Stomach (tissue), 8 donors: ENCODE measurements at regions not wholly inside any gene's neighbourhood (a gene's known extent, or its start where the extent isn't known, plus 50 kb on each side); places are given as distances from the start of the nearest gene placed in this dataset.

Source experiments
- DNase-seq, 2 donors: peaks; one replicate each; pipeline versions ENCODE4 v3.0.0 to v3.0.0-alpha.2; 2013 to 2019
- H3K27ac ChIP-seq, 5 donors: fragments of 200-600 bp in 4 of 5; sonication (generic) in 4 of 5; one replicate each; pipeline ENCODE4 v1.5.1; 2013 to 2019; ENCODE audit warnings: mild to moderate bottlenecking in 1 of 5, moderate library complexity in 1 of 5
- H3K27me3 ChIP-seq, 3 donors: fragments of 200-600 bp; sonication (generic); one replicate each; pipeline ENCODE4 v1.5.1; 2017 to 2019; ENCODE audit warnings: mixed run types in 1 of 3
- H3K36me3 ChIP-seq, 4 donors: fragments of 200-600 bp; sonication (generic); 1 replicate in 3 of 4; 2 replicates in 1 of 4; pipeline ENCODE4 v1.5.1; 2016 to 2019
- H3K4me1 ChIP-seq, 4 donors: fragments of 200-600 bp; sonication (generic); one replicate each; pipeline ENCODE4 v1.5.1; 2016 to 2019
- H3K4me3 ChIP-seq, 4 donors: fragments of 200-600 bp; sonication (generic) in 3 of 4; one replicate each; pipeline ENCODE4 v1.5.1; 2016 to 2019; ENCODE audit warnings: mild to moderate bottlenecking in 1 of 4
- H3K9me3 ChIP-seq, 4 donors: fragments of 200-600 bp; sonication (generic); one replicate each; pipeline ENCODE4 v1.5.1; 2016 to 2019
- EP300 ChIP-seq: sonication (generic); formaldehyde crosslinking; IDR thresholded peaks from one replicate; pipeline ENCODE4 v1.6.1; 2017; ENCODE audit warnings: antibody characterized with exemption
- POLR2A ChIP-seq, 4 donors: fragments of 450-650 bp; IDR thresholded peaks; one replicate each; pipeline ENCODE4 v1.6.1; 2016; ENCODE audit warnings: antibody characterized with exemption in 4 of 4, control low read depth in 2 of 4, mild to moderate bottlenecking in 1 of 4, moderate library complexity in 1 of 4
- POLR2AphosphoS5 ChIP-seq, 3 donors: sonication (generic); formaldehyde crosslinking; IDR thresholded peaks; one replicate each; pipeline ENCODE4 v1.6.1; 2016; ENCODE audit warnings: antibody characterized with exemption in 3 of 3
- WGBS, 5 donors: extraction: QIAGEN DNeasy Blood & Tissue Kit in 3 of 5; methylation state at CpG; one replicate each; pipeline versions ENCODE4 v1.1.5 to v1.1.7; 2013 to 2018; 5-methylcytosine and 5-hydroxymethylcytosine counted together
- intact Hi-C: fragments of 100-400 bp; cut with DNase I; formaldehyde crosslinking; loops from one replicate; pipeline ENCODE4 v1.15.1; 2023; ENCODE audit warnings: low total_unique reads
- TF ChIP-seq, protein P1 (sequence below), 7 experiments: fragments of 450-650 bp in 4 of 7; fragments of 200-600 bp in 3 of 7; sonication (generic) in 3 of 7; IDR thresholded peaks; one replicate each; pipeline ENCODE4 v1.5.1; 2016 to 2019; ENCODE audit warnings: antibody characterized with exemption in 7 of 7, control low read depth in 2 of 7, mild to moderate bottlenecking in 1 of 7
- donor health status: healthy with polysubstance abuse.
- donor health status: Bipolar disorder and iron deficiency.
- donor health status: healthy.

DNA sequence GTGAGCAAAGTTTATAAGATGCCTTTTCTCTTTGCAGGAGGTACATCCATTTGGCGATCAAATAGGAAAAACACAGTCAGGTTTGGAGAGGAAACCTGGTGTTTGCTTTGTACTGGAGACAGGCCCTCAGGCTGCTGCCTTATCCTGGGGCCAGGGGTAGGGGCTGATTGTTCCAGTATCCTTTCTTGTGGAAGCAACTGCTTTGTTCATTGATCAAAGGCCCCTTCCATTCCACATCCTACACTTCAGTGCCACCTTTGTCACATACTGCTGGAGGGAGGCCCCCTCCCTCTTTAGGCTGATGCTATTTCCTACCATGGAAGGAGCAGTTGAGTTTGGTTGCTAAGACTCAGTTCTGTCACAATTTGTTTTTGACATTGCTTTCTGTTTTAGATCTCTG is 778.1 kb downstream of the TLR4 start:
- no peaks in the 10 kb centered on the region for H3K27me3 ChIP-seq
- H3K9me3 ChIP-seq, result no peaks in the 10 kb centered on the region
- intact Hi-C loops, result no loop called here
- H3K4me3 ChIP-seq, result no peak overlapping the region
- TF ChIP-seq EP300, result no peak
- TF ChIP-seq, protein P1, sequence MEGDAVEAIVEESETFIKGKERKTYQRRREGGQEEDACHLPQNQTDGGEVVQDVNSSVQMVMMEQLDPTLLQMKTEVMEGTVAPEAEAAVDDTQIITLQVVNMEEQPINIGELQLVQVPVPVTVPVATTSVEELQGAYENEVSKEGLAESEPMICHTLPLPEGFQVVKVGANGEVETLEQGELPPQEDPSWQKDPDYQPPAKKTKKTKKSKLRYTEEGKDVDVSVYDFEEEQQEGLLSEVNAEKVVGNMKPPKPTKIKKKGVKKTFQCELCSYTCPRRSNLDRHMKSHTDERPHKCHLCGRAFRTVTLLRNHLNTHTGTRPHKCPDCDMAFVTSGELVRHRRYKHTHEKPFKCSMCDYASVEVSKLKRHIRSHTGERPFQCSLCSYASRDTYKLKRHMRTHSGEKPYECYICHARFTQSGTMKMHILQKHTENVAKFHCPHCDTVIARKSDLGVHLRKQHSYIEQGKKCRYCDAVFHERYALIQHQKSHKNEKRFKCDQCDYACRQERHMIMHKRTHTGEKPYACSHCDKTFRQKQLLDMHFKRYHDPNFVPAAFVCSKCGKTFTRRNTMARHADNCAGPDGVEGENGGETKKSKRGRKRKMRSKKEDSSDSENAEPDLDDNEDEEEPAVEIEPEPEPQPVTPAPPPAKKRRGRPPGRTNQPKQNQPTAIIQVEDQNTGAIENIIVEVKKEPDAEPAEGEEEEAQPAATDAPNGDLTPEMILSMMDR (IDR thresholded peaks at IDR 0.05), result no peak
- no peak for TF ChIP-seq POLR2A (IDR thresholded peaks at IDR 0.05)
- no peak for TF ChIP-seq POLR2AphosphoS5 (IDR thresholded peaks at IDR 0.05)
- no peaks in the 10 kb centered on the region for H3K36me3 ChIP-seq
- WGBS, 5 donors, result 70 to 92% (median 80%) methylated on average over 1 of the region's 1 CpG
- DNase-seq, result no peak
- H3K27ac ChIP-seq, result no peak overlapping the region
- no peaks in the 10 kb centered on the region for H3K4me1 ChIP-seq

DNA sequence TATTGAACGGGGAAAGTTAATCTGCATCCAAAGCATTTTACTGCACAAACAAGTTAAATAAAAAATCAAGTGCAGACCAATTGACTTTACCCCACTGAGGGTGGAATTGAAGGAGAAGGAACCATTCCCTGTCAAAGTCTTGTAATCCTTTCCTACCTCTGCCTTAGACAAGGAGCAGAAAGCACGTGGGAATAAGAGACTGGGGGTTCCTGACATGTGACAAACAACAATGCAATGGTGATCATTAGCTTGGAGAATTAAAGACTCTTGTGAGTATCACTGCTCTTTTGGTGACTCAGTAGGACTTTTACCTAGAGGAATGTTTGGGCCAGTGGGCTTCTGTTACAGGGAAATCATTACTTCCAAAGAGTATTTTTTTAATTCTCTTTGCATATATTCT is 779.5 kb downstream of the TLR4 start:
- Histone ChIP-seq H3K4me1 (no peaks in the 10 kb centered on the region), H3K4me3 (no peak overlapping the region), H3K27ac (no peak overlapping the region), H3K9me3 (no peaks in the 10 kb centered on the region), H3K27me3 (no peaks in the 10 kb centered on the region), H3K36me3 (no peaks in the 10 kb centered on the region)
- DNase-seq, result no peak
- intact Hi-C loops, result no loop called here
- 54 to 59% (median 58%) methylated on average over 2 of the region's 2 CpGs for WGBS, 5 donors
- no peak for TF ChIP-seq POLR2A (IDR thresholded peaks at IDR 0.05)
- TF ChIP-seq, protein P1 (IDR thresholded peaks at IDR 0.05), result no peak
- TF ChIP-seq POLR2AphosphoS5 (IDR thresholded peaks at IDR 0.05), result no peak
- no peak for TF ChIP-seq EP300

DNA sequence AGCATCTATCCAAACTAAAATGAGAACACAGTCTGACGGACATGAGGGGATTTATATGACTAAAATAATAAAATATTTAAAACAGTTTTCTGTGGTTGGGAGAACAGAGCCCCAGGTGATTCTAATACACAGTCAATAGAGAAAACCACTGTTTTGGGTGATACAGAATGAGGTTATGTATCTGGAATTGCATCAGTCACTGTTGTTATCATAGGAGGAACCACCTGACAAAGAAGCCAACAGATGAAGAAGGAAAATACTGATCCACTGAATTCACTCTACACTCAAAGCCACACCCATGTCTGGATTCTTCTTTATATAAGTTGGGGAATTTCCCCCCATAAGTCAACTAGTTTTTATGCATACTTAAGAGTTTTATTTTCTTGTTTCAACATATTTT is 799.0 kb downstream of the TLR4 start:
- H3K4me3 ChIP-seq, result no peak overlapping the region
- no peaks in the 10 kb centered on the region for H3K27me3 ChIP-seq
- H3K36me3 ChIP-seq, result no peaks in the 10 kb centered on the region
- 76 to 88% (median 83%) methylated on average over 1 of the region's 1 CpG for WGBS, 5 donors
- no peaks in the 10 kb centered on the region for H3K4me1 ChIP-seq
- H3K9me3 ChIP-seq, result peaks cover 0 to 25% (median 22%) of the 10 kb centered on the region in 4 donors
- no peak for DNase-seq
- TF ChIP-seq, protein P1 (IDR thresholded peaks at IDR 0.05), result no peak
- no peak for TF ChIP-seq POLR2A (IDR thresholded peaks at IDR 0.05)
- no peak for TF ChIP-seq EP300
- no peak for TF ChIP-seq POLR2AphosphoS5 (IDR thresholded peaks at IDR 0.05)
- no peak overlapping the region for H3K27ac ChIP-seq
- intact Hi-C loops, result no loop called here

DNA sequence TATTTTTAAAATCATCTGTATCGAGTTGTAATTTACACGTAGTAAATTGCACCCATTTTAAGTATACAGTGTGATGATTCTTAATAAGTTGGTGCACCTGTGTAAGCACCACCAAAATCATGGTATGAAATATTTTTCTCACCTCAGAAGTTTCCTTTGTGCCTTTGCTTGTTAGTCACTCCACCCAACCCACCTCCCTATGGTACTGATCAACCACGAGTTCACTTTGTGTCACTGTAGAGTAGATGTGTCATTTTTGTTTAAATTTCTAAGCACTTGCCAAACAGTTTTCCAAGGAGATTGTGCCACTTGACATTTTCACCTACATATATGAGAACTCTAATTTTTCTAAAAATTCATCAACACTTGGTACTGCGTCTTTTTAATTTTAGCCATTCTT is 806.5 kb downstream of the TLR4 start:
- intact Hi-C loops, result no loop called here
- Histone ChIP-seq H3K4me1 (no peaks in the 10 kb centered on the region), H3K36me3 (no peaks in the 10 kb centered on the region), H3K27ac (no peak overlapping the region), H3K27me3 (no peaks in the 10 kb centered on the region), H3K9me3 (peaks cover 0 to 18% (median 5%) of the 10 kb centered on the region in 4 donors), H3K4me3 (no peak overlapping the region)
- no peak for DNase-seq
- 86 to 92% (median 89%) methylated on average over 4 of the region's 4 CpGs for WGBS, 5 donors
- TF ChIP-seq POLR2A (IDR thresholded peaks at IDR 0.05), result no peak
- no peak for TF ChIP-seq POLR2AphosphoS5 (IDR thresholded peaks at IDR 0.05)
- TF ChIP-seq EP300, result no peak
- TF ChIP-seq, protein P1 (IDR thresholded peaks at IDR 0.05), result no peak
